IMR-90 (cell line): ENCODE measurements at regions not wholly inside any gene's neighbourhood (a gene's known extent, or its start where the extent isn't known, plus 50 kb on each side); places are given as distances from the start of the nearest gene placed in this dataset.

Source experiments
- ATAC-seq: fragments of 200-7000 bp; cut with Tn5 transposase; 2 replicates; pipeline ENCODE4 v1.9.1; 2020; ENCODE audit warnings: low read depth, mild to moderate bottlenecking, moderate library complexity
- BruUV-seq: library from RNA; stranded (reverse); fragments of 400-500 nt; replicated peaks from 2 replicates; lab custom pipeline; 2021; lab: Mats Ljungman, UMichigan
- CTCF ChIA-PET: fragments of 300-600 bp; formaldehyde crosslinking; extraction: SDS; loops from one replicate; lab custom pipeline; 2021; ENCODE audit warnings: antibody characterized with exemption; lab: Yijun Ruan, JAX
- POLR2A ChIA-PET: fragments of 300-600 bp; sonication (Branson Sonifier 250); formaldehyde crosslinking; loops from one replicate; lab custom pipeline; 2022; ENCODE audit warnings: antibody characterized with exemption; ENCODE audit not compliant: unreplicated experiment; lab: Charles Lee
- DNase-seq: peaks from one replicate; pipeline ENCODE4 v3.0.0; 2013
- H2AFZ ChIP-seq: replicated peaks from 2 replicates; pipeline ENCODE3; 2013; ENCODE audit warnings: low read length, mild to moderate bottlenecking; ENCODE audit not compliant: poor library complexity
- H2AK5ac ChIP-seq: 2 replicates; pipeline ENCODE4 v1.6.1; 2013; ENCODE audit warnings: low read depth, low read length, inconsistent platforms
- H2AK9ac ChIP-seq: replicated peaks from 2 replicates; pipeline ENCODE3; 2013; ENCODE audit warnings: mild to moderate bottlenecking, low read depth, low read length, moderate library complexity; ENCODE audit not compliant: poor library complexity
- H2BK120ac ChIP-seq: 2 replicates; pipeline ENCODE4 v1.6.1; 2013; ENCODE audit warnings: low read depth, low read length, inconsistent platforms
- H2BK15ac ChIP-seq: 3 replicates; pipeline ENCODE4 v1.6.1; 2013; ENCODE audit warnings: low read depth, low read length, inconsistent platforms
- H2BK20ac ChIP-seq: 2 replicates; pipeline ENCODE4 v1.6.1; 2013; ENCODE audit warnings: low read depth, mild to moderate bottlenecking, inconsistent platforms, low read length, moderate library complexity
- H2BK5ac ChIP-seq: 2 replicates; pipeline ENCODE4 v1.6.1; 2013; ENCODE audit warnings: mild to moderate bottlenecking, low read depth, low read length, inconsistent platforms; ENCODE audit not compliant: poor library complexity, severe bottlenecking
- H3K14ac ChIP-seq: replicated peaks from 2 replicates; pipeline ENCODE4 v1.6.1; 2013; ENCODE audit warnings: low read depth, low read length, inconsistent platforms
- H3K18ac ChIP-seq: 2 replicates; pipeline ENCODE4 v1.6.1; 2013; ENCODE audit warnings: low read depth, low read length, control low read depth
- H3K23ac ChIP-seq: 2 replicates; pipeline ENCODE4 v1.6.1; 2013; ENCODE audit warnings: low read depth, low read length, inconsistent platforms
- H3K27ac ChIP-seq: 2 replicates; pipeline ENCODE4 v1.5.1; 2013; ENCODE audit warnings: mild to moderate bottlenecking, control low read depth, low read length; ENCODE audit not compliant: insufficient read depth
- H3K27me3 ChIP-seq: 2 replicates; pipeline ENCODE4 v1.6.1; 2013; ENCODE audit warnings: low read length; ENCODE audit not compliant: control insufficient read depth, insufficient read depth
- H3K36me3 ChIP-seq: 2 replicates; pipeline ENCODE4 v1.6.1; 2013; ENCODE audit warnings: low read length, mixed read lengths; ENCODE audit not compliant: control insufficient read depth, insufficient read depth
- H3K4ac ChIP-seq: 2 replicates; pipeline ENCODE4 v1.6.1; 2013; ENCODE audit warnings: low read depth, low read length, inconsistent platforms
- H3K4me1 ChIP-seq: 2 replicates; pipeline ENCODE4 v1.6.1; 2013; ENCODE audit warnings: low read length, mixed read lengths; ENCODE audit not compliant: control insufficient read depth, insufficient read depth
- H3K4me2 ChIP-seq: 2 replicates; pipeline ENCODE4 v1.6.1; 2013; ENCODE audit warnings: low read depth, mild to moderate bottlenecking, control low read depth, low read length, moderate library complexity
- H3K4me3 ChIP-seq: 2 replicates; pipeline ENCODE4 v1.5.1; 2013; ENCODE audit warnings: low read depth, mild to moderate bottlenecking, control low read depth, low read length, moderate library complexity; ENCODE audit not compliant: insufficient read depth
- H3K56ac ChIP-seq: 2 replicates; pipeline ENCODE4 v1.6.1; 2013; ENCODE audit warnings: low read length, inconsistent platforms; ENCODE audit not compliant: insufficient read depth; ENCODE audit errors: extremely low read depth
- H3K79me1 ChIP-seq, 2 experiments: 2 replicates each; pipeline ENCODE4 v1.6.1; 2013; ENCODE audit warnings: low read length in 2 of 2, inconsistent platforms in 1 of 2, low read depth in 1 of 2
- H3K9ac ChIP-seq: 2 replicates; pipeline ENCODE4 v1.6.1; 2013; ENCODE audit warnings: low read depth, low read length, control low read depth
- H3K9me1 ChIP-seq: 2 replicates; pipeline ENCODE4 v1.6.1; 2013; ENCODE audit warnings: low read length, inconsistent platforms; ENCODE audit not compliant: insufficient read depth
- H3K9me3 ChIP-seq: 2 replicates; pipeline ENCODE4 v1.6.1; 2013; ENCODE audit warnings: low read length; ENCODE audit not compliant: control insufficient read depth, insufficient read depth
- H4K20me1 ChIP-seq: 2 replicates; pipeline ENCODE4 v1.6.1; 2013; ENCODE audit warnings: low read length, inconsistent platforms; ENCODE audit not compliant: insufficient read depth
- H4K5ac ChIP-seq: 2 replicates; pipeline ENCODE4 v1.6.1; 2013; ENCODE audit warnings: mild to moderate bottlenecking, low read depth, low read length, control low read depth
- H4K8ac ChIP-seq, 2 experiments: 2 replicates each; pipeline ENCODE4 v1.6.1; 2013; ENCODE audit warnings: low read depth in 2 of 2, low read length in 2 of 2, control low read depth in 1 of 2, inconsistent platforms in 1 of 2
- H4K91ac ChIP-seq: 2 replicates; pipeline ENCODE4 v1.6.1; 2013; ENCODE audit warnings: low read depth, low read length, inconsistent platforms; ENCODE audit not compliant: insufficient read depth
- MAFK ChIP-seq: IDR thresholded peaks from 2 replicates; pipeline ENCODE4 v1.6.1; 2012; ENCODE audit warnings: low read depth, low read length, improper control_type of control experiment
- MXI1 ChIP-seq: IDR thresholded peaks from 2 replicates; pipeline ENCODE4 v1.6.1; 2012; ENCODE audit warnings: low read depth, mild to moderate bottlenecking, low read length, moderate library complexity, borderline replicate concordance
- WGBS, 2 experiments: methylation state at CpG; one replicate each; pipeline versions ENCODE4 v1.1.5 to v1.1.7; 2013; ENCODE audit warnings: missing lambda C conversion rate in 2 of 2; ENCODE audit not compliant: insufficient read length in 1 of 2; ENCODE audit errors: extremely low coverage in 2 of 2; 5-methylcytosine and 5-hydroxymethylcytosine counted together
- dilution Hi-C: fragments of 300-500 bp; cut with HindIII; formaldehyde crosslinking; loops from one replicate; pipeline ENCODE4 v1.14.3; 2018; ENCODE audit warnings: low sequenced_read_pairs; ENCODE audit not compliant: unreplicated experiment
- in situ Hi-C: fragments of 300-500 bp; cut with MboI; formaldehyde crosslinking; loops from 3 replicates; pipeline ENCODE4 v1.14.3; 2019; ENCODE audit warnings: low sequenced_read_pairs, inconsistent platforms, mixed read lengths
- intact Hi-C: fragments of 100-400 bp; cut with micrococcal nuclease; formaldehyde crosslinking; loops from 2 replicates; pipeline ENCODE4 v1.10.0; 2022

DNA sequence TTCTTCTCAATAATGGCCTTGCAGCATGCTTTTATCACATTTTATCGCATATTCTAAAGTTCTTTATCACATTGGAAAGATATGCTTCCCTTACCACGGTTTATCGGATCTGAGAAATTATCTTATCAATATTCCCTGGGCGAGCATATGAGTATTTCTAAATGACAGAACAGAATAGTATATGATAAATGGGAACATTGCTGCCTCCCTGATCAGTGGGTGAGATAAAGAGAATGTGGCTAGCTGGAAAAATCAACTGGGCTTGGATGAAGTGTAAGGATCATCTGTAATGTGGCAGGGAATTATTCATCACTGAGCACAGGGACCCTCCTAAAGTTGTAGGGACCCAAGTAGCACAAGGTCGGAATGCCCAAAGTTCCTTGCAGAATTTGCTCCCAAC, 667.4 kb upstream of the NRP1 start:
- no TSS peak for BruUV-seq
- H3K9ac ChIP-seq, result no peak overlapping the region
- CTCF ChIA-PET, result interaction anchor here (0.9 kb wide), 1 partner anchor 19 kb away, joined by 4 read pairs; no protein-coding TSS in a partner anchor
- no peak overlapping the region for H3K4me3 ChIP-seq
- TF ChIP-seq MXI1, result no peak
- TF ChIP-seq MAFK, result no peak
- DNase-seq (no peak), ATAC-seq (no peak)
- no peaks in the 10 kb centered on the region for H3K4me1 ChIP-seq
- H4K91ac ChIP-seq, result no peak overlapping the region
- H3K79me1 ChIP-seq, result no peaks in the 10 kb centered on the region
- no peak overlapping the region for H2AK9ac ChIP-seq
- H3K9me1 ChIP-seq, result no peaks in the 10 kb centered on the region
- POLR2A ChIA-PET, result no interaction called here
- no peak overlapping the region for H3K4me2 ChIP-seq
- no peak overlapping the region for H3K4ac ChIP-seq
- in situ Hi-C loops, result no loop called here
- H4K5ac ChIP-seq, result no peak overlapping the region
- H3K27ac ChIP-seq, result no peak overlapping the region
- H3K23ac ChIP-seq, result no peak overlapping the region
- H2BK15ac ChIP-seq, result no peak overlapping the region
- H3K18ac ChIP-seq, result no peak overlapping the region
- H2BK20ac ChIP-seq, result no peak overlapping the region
- no peak overlapping the region for H3K56ac ChIP-seq
- peaks cover 7% of the 10 kb centered on the region; the same call in 1 of the 2 replicates for H3K27me3 ChIP-seq
- intact Hi-C loops, result no loop called here
- 0 out of 2 replicates have a peak, but pooled peaks cover 2% of the 10 kb centered on the region for H3K9me3 ChIP-seq
- no peak overlapping the region for H2AFZ ChIP-seq
- H2BK5ac ChIP-seq, result no peak overlapping the region
- no CpG with 5 or more reads among the region's 5 CpGs for WGBS, 2 experiments
- no peak overlapping the region for H4K8ac ChIP-seq
- H2AK5ac ChIP-seq, result no peak overlapping the region
- H4K20me1 ChIP-seq, result no peaks in the 10 kb centered on the region
- no peaks in the 10 kb centered on the region for H3K36me3 ChIP-seq
- dilution Hi-C loops, result no loop called here
- no peak overlapping the region for H2BK120ac ChIP-seq
- H3K14ac ChIP-seq, result no peak overlapping the region
